ENCODE measurements at regions not wholly inside any gene's neighbourhood (a gene's known extent, or its start where the extent isn't known, plus 50 kb on each side); places are given as distances from the start of the nearest gene placed in this dataset.

GRCh38 chr13:84705982-84706710, 823.9 kb upstream of the SLITRK1 start:
- no peak for TF ChIP-seq POLR2A (IDR thresholded peaks at IDR 0.05)
- no peak for TF ChIP-seq CTCF (IDR thresholded peaks at IDR 0.05)
